ENCODE measurements at regions not wholly inside any gene's neighbourhood (a gene's known extent, or its start where the extent isn't known, plus 50 kb on each side); places are given as distances from the start of the nearest gene placed in this dataset.
"Not testable (repeated sequence)": the region's sequence is repeated elsewhere in the genome, so short reads cannot be mapped to it uniquely, and the experiment has no call there.

- no peak for DNase-seq
These were observed 201.4 kb downstream of the UBE3A start for GRCh38 chr15:25237291-25237978.

- no peak for DNase-seq
These were observed 200.7 kb downstream of the UBE3A start for GRCh38 chr15:25238126-25238525.

- no peak for DNase-seq
These were observed 199.9 kb downstream of the UBE3A start for GRCh38 chr15:25238716-25239470.

DNA sequence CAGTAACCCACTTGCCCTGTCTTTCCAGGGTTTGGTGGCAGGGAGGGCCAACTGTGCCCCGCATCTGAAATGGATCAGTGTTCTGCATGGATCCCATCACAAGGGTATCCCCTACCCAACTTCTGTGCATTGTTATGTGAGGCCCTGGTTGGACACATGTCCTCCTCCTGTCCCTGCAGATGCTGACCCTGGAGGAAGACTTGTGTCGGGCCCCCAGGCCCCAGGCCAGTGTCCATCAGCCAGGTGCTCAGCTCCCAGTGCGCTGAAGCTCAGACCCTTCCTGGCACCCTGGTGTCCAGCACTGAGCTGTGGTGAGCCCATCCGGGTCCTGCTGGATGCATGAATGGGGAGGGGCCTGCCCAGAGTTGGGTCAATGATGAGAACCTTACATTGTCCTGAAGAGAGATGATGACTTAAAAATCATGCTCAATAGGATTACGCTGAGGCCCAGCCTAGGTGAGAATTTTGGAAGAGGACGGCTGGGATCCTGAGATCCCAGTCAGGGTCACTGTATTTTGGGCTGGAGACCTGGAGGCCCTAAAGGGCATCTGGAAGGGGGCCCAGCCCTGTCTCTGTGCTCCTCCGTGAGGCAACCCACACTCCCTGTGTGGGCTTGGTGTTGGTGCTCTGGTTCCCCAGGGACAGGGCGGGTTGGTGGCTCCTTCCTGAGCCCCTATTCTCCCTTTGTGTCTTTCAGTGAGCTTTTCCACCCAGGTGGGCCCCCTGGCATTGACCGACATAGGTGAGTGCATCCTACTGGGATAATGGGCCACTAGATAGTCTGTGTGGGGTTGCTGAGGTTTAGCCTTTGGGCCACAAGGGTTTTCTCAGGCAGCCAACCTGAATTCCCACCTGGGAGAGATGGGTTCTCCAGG is 199.1 kb downstream of the UBE3A start:
- no peak for DNase-seq

DNA sequence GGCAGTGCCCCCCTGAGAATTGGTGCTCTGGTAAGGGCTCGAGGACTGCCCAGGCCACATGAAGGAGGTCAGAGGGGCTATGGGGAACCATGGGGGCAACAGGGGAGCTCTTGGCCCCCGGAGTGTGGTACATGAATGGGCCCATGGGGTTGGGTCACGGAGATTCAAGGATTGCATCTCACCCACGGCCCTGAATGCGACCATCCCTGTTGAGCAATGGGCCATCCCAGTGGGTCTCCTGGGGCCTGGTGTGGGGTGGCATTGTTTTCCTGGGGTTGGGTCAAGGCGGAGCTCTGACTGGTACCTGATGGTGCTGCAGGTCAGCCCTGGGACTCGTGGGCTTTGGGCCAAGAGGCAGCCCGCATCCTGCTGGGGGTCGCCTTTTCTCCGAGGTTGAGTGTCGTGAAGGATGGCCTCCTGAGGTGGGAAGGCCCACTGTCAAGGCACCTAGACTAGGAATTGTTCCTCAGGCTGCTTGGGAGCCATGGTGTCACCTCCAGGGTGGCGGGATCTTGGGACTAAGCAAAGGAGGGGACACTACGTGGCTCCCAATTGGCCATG is 198.3 kb downstream of the UBE3A start:
- DNase-seq, result no peak

DNA sequence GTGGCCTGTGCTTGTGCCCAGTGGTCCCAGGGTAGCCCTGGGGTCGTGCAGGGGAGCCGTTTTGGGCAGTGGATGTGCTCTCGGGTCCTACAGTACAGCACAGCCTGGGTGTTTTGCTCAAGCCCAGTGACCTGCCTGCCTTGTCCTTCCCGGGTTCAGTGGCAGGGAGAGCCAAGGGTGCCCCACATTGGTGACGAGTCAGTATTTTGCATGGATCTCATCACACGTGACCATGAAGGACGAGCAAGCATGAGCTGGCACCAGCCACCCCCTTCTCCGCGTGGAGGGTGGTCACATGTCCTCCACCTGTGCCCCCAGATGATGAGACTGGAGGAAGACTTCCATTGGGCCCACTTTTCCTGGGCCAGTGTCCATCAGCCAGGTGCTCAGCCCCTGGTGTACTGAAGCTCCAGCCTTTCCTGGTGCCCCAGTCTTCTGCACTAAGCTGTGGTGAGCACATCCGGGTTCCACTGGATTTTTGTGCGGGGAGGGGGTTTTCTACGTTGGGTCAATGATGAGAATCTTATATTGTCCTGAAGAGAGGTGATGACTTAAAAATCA is 197.5 kb downstream of the UBE3A start:
- no peak for DNase-seq

DNA sequence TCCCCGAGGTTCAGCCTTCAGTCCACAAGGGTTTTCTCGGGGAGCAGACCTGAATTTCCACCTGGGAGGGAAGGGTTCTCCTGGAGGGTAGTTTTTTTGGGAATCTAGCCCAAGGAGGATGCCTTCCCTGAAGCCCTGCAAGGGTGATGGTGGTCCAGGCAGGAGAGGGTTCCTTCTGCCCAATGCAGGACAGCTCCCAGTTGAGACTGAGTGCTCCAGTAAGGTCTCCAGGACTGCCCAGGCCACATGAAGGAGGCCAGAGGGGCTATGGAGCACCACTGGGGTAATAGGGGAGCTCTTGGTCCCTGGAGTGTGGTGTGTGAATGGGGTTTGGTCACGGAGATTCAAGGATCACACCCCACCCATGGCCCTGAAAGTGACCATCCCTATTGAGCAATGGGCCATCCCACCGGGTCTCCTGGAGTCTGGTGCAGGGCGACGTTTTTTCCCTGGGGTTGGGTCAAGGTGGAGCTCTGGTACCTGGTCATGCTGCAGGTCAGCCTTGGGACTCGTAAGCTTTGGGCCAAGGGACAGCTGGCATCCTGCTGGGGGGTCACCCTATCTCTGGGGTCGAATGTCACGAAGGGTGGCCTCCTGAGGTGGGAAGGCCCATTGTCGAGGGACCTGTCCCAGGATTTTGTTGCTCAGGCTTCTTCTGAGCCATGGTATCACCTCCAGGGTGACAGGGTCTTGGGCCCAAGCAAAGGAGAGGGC is 196.5 kb downstream of the UBE3A start:
- DNase-seq, result no peak

DNA sequence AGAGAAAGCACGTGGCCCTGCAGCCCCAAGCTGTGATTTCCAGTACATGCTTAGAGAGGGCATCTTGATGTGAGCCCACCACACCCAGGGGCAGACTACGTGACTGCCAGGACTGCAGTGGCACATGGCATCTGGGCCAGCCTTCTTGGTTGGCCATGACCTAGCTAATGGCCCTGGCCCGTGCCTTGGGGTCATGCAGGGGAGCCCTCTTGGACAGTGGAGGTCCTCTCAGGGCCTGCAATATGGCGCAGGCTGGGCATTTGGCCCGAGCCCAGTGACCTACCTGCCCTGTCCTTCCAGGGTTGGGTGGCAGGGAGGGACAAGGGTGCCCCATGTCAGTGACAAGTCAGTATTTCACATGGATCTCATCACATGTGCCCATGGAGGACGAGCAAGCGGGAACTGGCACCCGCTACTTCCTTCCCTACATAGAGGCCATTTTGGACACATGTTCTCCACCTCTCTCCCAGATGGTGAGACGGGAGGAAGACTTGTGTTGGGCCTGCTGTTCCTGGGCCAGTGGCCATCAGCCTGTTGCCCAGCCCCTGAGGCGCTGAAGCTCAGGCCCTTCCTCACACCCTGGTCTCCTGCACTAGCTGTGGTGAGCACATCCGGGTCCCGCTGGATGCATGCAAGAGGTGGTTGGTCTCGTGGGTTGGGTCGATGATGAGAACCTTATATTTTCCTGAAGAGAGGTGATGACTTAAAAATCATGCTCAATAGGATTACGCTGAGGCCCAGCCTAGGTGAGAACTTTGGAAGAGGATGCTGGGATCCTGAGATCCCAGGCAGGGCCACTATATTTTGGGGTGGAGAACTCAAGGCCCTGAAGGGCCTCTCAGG is 195.6 kb downstream of the UBE3A start:
- DNase-seq, result no peak

- DNase-seq, result no peak
These were observed 195.1 kb downstream of the UBE3A start for GRCh38 chr15:25243800-25244097.

DNA sequence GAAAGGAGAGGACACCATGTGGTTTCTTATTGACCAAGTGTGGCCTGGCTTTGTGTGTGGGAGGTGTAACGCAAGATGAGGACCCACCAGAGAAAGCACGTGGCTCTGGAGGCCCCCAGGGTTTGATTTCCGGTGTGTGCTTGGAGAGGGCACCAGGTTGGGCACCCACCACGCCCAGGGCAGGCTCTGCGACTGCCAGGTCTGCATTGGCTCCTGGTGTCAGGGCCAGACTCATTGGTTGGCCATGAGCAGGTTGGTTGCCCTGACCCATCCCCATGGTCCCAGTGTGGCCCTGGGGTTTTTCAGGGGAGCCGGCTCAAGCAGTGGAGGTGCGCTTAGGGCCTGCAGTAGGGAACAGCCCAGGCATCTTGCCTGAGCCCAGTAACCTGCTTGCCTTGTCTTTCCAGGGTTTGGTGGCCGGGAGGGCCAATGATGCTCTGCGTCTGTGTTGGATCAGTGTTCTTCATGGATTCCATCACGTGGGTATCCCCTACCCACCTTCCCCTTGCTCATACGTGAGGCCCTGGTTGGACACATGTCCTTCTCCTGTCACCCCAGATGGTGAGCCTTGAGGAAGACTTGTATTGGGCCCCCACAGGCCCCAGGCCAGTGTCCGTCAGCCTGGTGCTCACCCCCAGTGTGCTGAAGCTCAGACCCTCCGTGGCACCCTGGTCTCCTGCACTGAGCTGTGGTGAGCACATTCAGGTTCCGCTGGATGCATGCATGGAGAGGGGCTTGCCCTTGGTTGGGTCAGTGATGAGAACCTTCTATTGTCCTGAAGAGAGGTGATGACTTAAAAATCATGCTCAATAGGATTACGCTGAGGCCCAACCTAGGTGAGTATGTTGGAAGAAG is 193.9 kb downstream of the UBE3A start:
- DNase-seq, result no peak

- no peak for DNase-seq
These were observed 192.8 kb downstream of the UBE3A start for GRCh38 chr15:25245801-25246622.

DNA sequence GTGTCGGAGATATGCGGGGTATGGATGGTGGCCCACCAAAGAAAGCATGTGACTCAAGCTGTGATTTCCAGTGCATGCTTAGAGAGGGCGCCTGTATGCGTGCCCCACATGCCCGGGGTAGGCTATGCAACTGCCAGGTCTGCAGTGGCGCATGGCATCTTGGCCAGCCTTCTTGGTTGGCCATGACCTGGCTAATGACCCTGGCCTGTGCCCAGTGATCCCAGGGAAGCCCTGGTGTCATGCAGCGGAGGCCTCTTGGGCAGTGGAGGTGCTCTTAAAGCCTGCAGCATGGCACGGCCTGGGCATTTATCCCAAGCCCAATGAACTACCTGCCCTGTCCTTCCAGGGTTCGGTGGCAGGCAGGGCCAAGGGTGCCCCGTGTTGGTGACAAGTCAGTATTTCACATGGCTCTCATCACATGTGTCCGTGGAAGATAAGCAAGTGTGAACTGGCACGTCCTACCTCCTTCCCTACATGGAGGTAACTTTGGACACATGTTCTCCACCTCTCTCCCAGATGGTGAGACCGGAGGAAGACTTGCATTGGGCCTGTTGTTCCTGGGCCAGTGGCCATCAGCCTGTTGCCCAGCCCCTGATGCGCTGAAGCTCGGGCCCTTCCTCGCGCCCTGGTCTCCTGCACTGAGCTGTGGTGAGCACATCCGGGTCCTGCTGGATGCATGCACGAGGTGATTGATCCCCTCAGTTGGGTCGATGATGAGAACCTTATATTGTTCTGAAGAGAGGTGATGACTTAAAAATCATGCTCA is 192.0 kb downstream of the UBE3A start:
- no peak for DNase-seq

- DNase-seq, result no peak
These were observed 191.3 kb downstream of the UBE3A start for GRCh38 chr15:25247407-25248038.

GRCh38 chr15:25248087-25248486 is 190.7 kb downstream of the UBE3A start:
- not testable (repeated sequence) for DNase-seq

GRCh38 chr15:25248583-25249235 is 190.1 kb downstream of the UBE3A start:
- no peak for DNase-seq

DNA sequence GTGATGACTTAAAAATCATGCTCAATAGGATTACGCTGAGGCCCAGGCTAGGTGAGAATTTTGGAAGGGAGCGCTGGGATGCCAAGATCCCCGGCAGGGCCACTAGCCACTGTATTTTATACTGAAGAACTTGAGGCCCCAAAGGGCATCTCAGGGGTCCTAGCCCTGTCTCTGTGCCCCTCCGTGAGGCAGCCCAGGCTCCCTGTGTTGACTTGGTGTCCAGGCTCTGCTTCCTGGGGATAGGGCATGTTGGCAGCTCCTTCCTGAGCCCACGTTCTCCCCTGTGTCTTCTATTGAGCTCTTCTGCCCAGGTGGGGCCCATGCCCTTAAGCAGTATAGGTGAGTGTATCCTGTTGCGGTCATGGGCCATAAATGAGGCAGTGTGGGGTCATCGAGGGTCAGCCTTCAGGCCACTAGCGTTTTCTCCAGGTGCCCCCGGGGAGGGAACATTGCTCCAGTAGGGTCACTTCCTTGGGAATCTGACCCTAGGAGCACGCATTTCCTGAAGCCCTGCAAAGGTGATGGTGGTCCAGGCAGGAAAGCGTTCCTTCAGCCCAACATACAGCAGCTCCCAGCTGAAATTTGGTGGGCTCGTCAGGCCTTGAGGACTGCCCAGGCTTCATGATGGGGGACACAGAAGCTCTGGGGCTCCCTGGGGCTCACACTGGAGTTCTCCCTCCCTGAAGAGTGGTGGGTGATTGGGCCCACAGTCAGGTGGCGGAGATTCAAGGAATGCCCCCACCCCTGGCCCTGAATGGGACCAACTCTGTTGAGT is 189.4 kb downstream of the UBE3A start:
- no peak for DNase-seq
